HCT116 (cell line): ENCODE measurements at regions not wholly inside any gene's neighbourhood (a gene's known extent, or its start where the extent isn't known, plus 50 kb on each side); places are given as distances from the start of the nearest gene placed in this dataset.

Experiments used
- EZH2phosphoT487 ChIP-seq: fragments of 200-600 bp; IDR thresholded peaks from 2 replicates; pipeline ENCODE4 v1.6.1; 2018; ENCODE audit warnings: antibody characterized with exemption, borderline replicate concordance
- REST ChIP-seq: IDR thresholded peaks from 2 replicates; pipeline ENCODE4 v1.6.1; 2012; ENCODE audit warnings: low read depth
- ZNF274 ChIP-seq: fragments of 200-500 bp; sonication (Bioruptor generic); IDR thresholded peaks from 2 replicates; pipeline ENCODE4 v1.6.1; 2014; ENCODE audit warnings: mild to moderate bottlenecking, low read depth, low read length, inconsistent platforms

GRCh38 chr2:39851251-39851650, 72.2 kb upstream of the THUMPD2 start:
- TF ChIP-seq ZNF274 (no peak), EZH2phosphoT487 (no peak), REST (no peak)
